OCI-LY7 (cell line): ENCODE measurements at regions not wholly inside any gene's neighbourhood (a gene's known extent, or its start where the extent isn't known, plus 50 kb on each side); places are given as distances from the start of the nearest gene placed in this dataset.

Experiments used
- BruUV-seq: library from RNA; stranded (reverse); fragments of 400-500 nt; replicated peaks from 2 replicates; lab custom pipeline; 2021; lab: Mats Ljungman, UMichigan
- CTCF ChIA-PET: fragments of 300-600 bp; sonication (Branson Sonifier 250); formaldehyde crosslinking; loops from one replicate; lab custom pipeline; 2022; ENCODE audit warnings: antibody characterized with exemption; ENCODE audit not compliant: unreplicated experiment; lab: Charles Lee
- POLR2A ChIA-PET: fragments of 300-600 bp; sonication (Branson Sonifier 250); formaldehyde crosslinking; loops from one replicate; lab custom pipeline; 2022; ENCODE audit warnings: antibody characterized with exemption; lab: Charles Lee
- DNase-seq: peaks from one replicate; pipeline ENCODE4 v3.0.0-alpha.2; 2015; ENCODE audit warnings: low spot score
- H2AFZ ChIP-seq: fragments of 200-600 bp; sonication (generic), shearing (Covaris generic); 2 replicates; pipeline ENCODE4 v1.6.1; 2014; ENCODE audit warnings: mild to moderate bottlenecking, antibody characterized with exemption, low read length, moderate library complexity
- H3K27ac ChIP-seq: fragments of 200-600 bp; sonication (generic); 2 replicates; pipeline ENCODE4 v1.5.1; 2014; ENCODE audit warnings: mixed run types, low read depth, mild to moderate bottlenecking, moderate library complexity, low read length, inconsistent platforms; ENCODE audit not compliant: poor library complexity, severe bottlenecking
- H3K36me3 ChIP-seq: fragments of 200-600 bp; sonication (generic); 2 replicates; pipeline ENCODE4 v1.6.1; 2014; ENCODE audit warnings: mild to moderate bottlenecking, antibody characterized with exemption, low read length, moderate library complexity, mixed read lengths; ENCODE audit not compliant: insufficient read depth
- H3K4me1 ChIP-seq: fragments of 200-600 bp; sonication (generic); 2 replicates; pipeline ENCODE4 v1.5.1; 2014; ENCODE audit warnings: mild to moderate bottlenecking, low read length; ENCODE audit not compliant: insufficient read depth, poor library complexity, severe bottlenecking
- H3K4me2 ChIP-seq: fragments of 200-600 bp; sonication (generic); 2 replicates; pipeline ENCODE4 v1.6.1; 2014; ENCODE audit warnings: mild to moderate bottlenecking, low read length
- H3K4me3 ChIP-seq: fragments of 200-600 bp; sonication (generic); 2 replicates; pipeline ENCODE4 v1.5.1; 2014; ENCODE audit warnings: mild to moderate bottlenecking, low read depth, low read length; ENCODE audit not compliant: poor library complexity, severe bottlenecking
- H3K79me2 ChIP-seq: fragments of 200-600 bp; sonication (generic); 2 replicates; pipeline ENCODE4 v1.6.1; 2016; ENCODE audit warnings: low read depth, mild to moderate bottlenecking, low read length, moderate library complexity, mixed read lengths; ENCODE audit not compliant: insufficient read depth
- H3K9me2 ChIP-seq: fragments of 200-600 bp; sonication (generic); 2 replicates; pipeline ENCODE4 v1.6.1; 2016; ENCODE audit warnings: mild to moderate bottlenecking, low read length, mixed read lengths; ENCODE audit not compliant: insufficient read depth
- H3K9me3 ChIP-seq: fragments of 200-600 bp; sonication (generic); 2 replicates; pipeline ENCODE4 v1.6.1; 2014; ENCODE audit warnings: mild to moderate bottlenecking, mixed run types, low read length, mixed read lengths
- H4K20me1 ChIP-seq: fragments of 200-600 bp; sonication (generic); 2 replicates; pipeline ENCODE4 v1.6.1; 2014; ENCODE audit warnings: mild to moderate bottlenecking, antibody characterized with exemption, low read length, moderate library complexity, mixed read lengths; ENCODE audit not compliant: insufficient read depth
- CTCF ChIP-seq: fragments of 200-600 bp; sonication (generic); conservative IDR thresholded peaks from 2 replicates; pipeline ENCODE4 v1.5.1; 2014; ENCODE audit warnings: mild to moderate bottlenecking, antibody characterized with exemption, low read length, moderate library complexity, mixed read lengths
- EZH2phosphoT487 ChIP-seq: fragments of 200-600 bp; sonication (generic); IDR thresholded peaks from 2 replicates; pipeline ENCODE4 v1.6.1; 2018; ENCODE audit warnings: low read depth, borderline replicate concordance, mild to moderate bottlenecking, mixed run types, antibody characterized with exemption, low read length, moderate library complexity, mixed read lengths
- intact Hi-C: fragments of 100-400 bp; cut with micrococcal nuclease; formaldehyde crosslinking; loops from one replicate; pipeline ENCODE4 v1.10.0; 2022; ENCODE audit not compliant: unreplicated experiment

GRCh38 chr2:19743641-19744040, 158.1 kb downstream of the TTC32 start:
- no peak overlapping the region for H3K27ac ChIP-seq
- no peaks in the 10 kb centered on the region for H3K79me2 ChIP-seq
- no peak overlapping the region for H3K4me3 ChIP-seq
- H4K20me1 ChIP-seq, result no peaks in the 10 kb centered on the region
- TF ChIP-seq EZH2phosphoT487, result no peak
- intact Hi-C loops, result no loop called here
- H2AFZ ChIP-seq, result no peak overlapping the region
- H3K36me3 ChIP-seq, result no peaks in the 10 kb centered on the region
- ChIA-PET POLR2A (no interaction called here), CTCF (no interaction called here)
- no peaks in the 10 kb centered on the region for H3K4me1 ChIP-seq
- H3K9me3 ChIP-seq, result no peaks in the 10 kb centered on the region
- DNase-seq, result no peak
- H3K9me2 ChIP-seq, result no peaks in the 10 kb centered on the region
- no peak overlapping the region for H3K4me2 ChIP-seq
- BruUV-seq, result no TSS peak

GRCh38 chr2:19742872-19743271, 158.9 kb downstream of the TTC32 start:
- Histone ChIP-seq H3K9me3 (no peaks in the 10 kb centered on the region), H3K27ac (no peak overlapping the region), H2AFZ (no peak overlapping the region), H3K79me2 (no peaks in the 10 kb centered on the region), H3K4me1 (no peaks in the 10 kb centered on the region), H4K20me1 (no peaks in the 10 kb centered on the region), H3K36me3 (no peaks in the 10 kb centered on the region), H3K9me2 (no peaks in the 10 kb centered on the region), H3K4me2 (no peak overlapping the region), H3K4me3 (no peak overlapping the region)
- no peak for DNase-seq
- POLR2A ChIA-PET, result interaction anchor here (0.6 kb wide), 1 partner anchor 15 kb away, joined by 3 read pairs; no protein-coding TSS in a partner anchor
- CTCF ChIA-PET, result no interaction called here
- no TSS peak for BruUV-seq
- intact Hi-C loops, result no loop called here
- TF ChIP-seq CTCF (no peak), EZH2phosphoT487 (no peak)

GRCh38 chr2:19739256-19739655, 162.5 kb downstream of the TTC32 start:
- intact Hi-C loops, result no loop called here
- Histone ChIP-seq H2AFZ (no peak overlapping the region), H4K20me1 (no peaks in the 10 kb centered on the region), H3K9me3 (no peaks in the 10 kb centered on the region), H3K4me3 (no peak overlapping the region), H3K27ac (no peak overlapping the region), H3K36me3 (no peaks in the 10 kb centered on the region), H3K4me1 (no peaks in the 10 kb centered on the region), H3K79me2 (no peaks in the 10 kb centered on the region), H3K9me2 (no peaks in the 10 kb centered on the region), H3K4me2 (no peak overlapping the region)
- POLR2A ChIA-PET, result no interaction called here
- DNase-seq, result no peak
- no peak for TF ChIP-seq CTCF
- TF ChIP-seq EZH2phosphoT487, result no peak
- BruUV-seq, result no TSS peak
- CTCF ChIA-PET, result no interaction called here
